Neural cell (in vitro differentiated cells): ENCODE measurements at regions not wholly inside any gene's neighbourhood (a gene's known extent, or its start where the extent isn't known, plus 50 kb on each side); places are given as distances from the start of the nearest gene placed in this dataset.

ENCODE experiments used
- CTCF ChIP-seq: fragments of 450-650 bp; IDR thresholded peaks from 2 replicates; pipeline ENCODE4 v1.5.1; 2014; ENCODE audit warnings: antibody characterized with exemption, mild to moderate bottlenecking, moderate library complexity; ENCODE audit not compliant: poor library complexity, severe bottlenecking
- EP300 ChIP-seq: fragments of 450-650 bp; conservative IDR thresholded peaks from 2 replicates; pipeline ENCODE4 v1.6.1; 2014; ENCODE audit warnings: antibody characterized with exemption, mild to moderate bottlenecking, moderate library complexity; ENCODE audit not compliant: poor library complexity, severe bottlenecking
- POLR2AphosphoS5 ChIP-seq: IDR thresholded peaks from 2 replicates; pipeline ENCODE4 v1.6.1; 2012

- TF ChIP-seq CTCF (no peak), EP300 (no peak), POLR2AphosphoS5 (no peak)
Observed at GRCh38 chr7:31249671-31250070, 90.9 kb downstream of the NEUROD6 start.
